ENCODE measurements at regions not wholly inside any gene's neighbourhood (a gene's known extent, or its start where the extent isn't known, plus 50 kb on each side); places are given as distances from the start of the nearest gene placed in this dataset.
A peak's percentile ranks its signal among the peaks of the same experiment; 100 is the strongest.
"Not testable (repeated sequence)": the region's sequence is repeated elsewhere in the genome, so short reads cannot be mapped to it uniquely, and the experiment has no call there.

- DNase-seq (ENCODE audit: low spot score): no peak
These were observed 577.9 kb downstream of the IPMK start for GRCh38 chr10:57689596-57690297.

GRCh38 chr10:57679916-57680315 is 587.8 kb downstream of the IPMK start:
- no peak for DNase-seq (ENCODE audit: low spot score)

- no peak for DNase-seq (ENCODE audit: low spot score)
These were observed 592.6 kb downstream of the IPMK start for GRCh38 chr10:57675125-57675524.

- DNase-seq (ENCODE audit: low spot score): no peak
These were observed 594.2 kb downstream of the IPMK start for GRCh38 chr10:57673446-57673960.

- DNase-seq (ENCODE audit: low spot score): no peak
These were observed 602.9 kb downstream of the IPMK start for GRCh38 chr10:57664815-57665214.

- no peak for DNase-seq (ENCODE audit: low spot score)
These were observed 604.3 kb downstream of the IPMK start for GRCh38 chr10:57663401-57663800.

GRCh38 chr10:57661206-57661605 is 606.5 kb downstream of the IPMK start:
- no peak for DNase-seq (ENCODE audit: low spot score)

GRCh38 chr10:57657164-57657765 is 610.4 kb downstream of the IPMK start:
- peak; percentile 1 for DNase-seq (ENCODE audit: low spot score)

GRCh38 chr10:57654856-57655255 is 612.8 kb downstream of the IPMK start:
- no peak for DNase-seq (ENCODE audit: low spot score)

GRCh38 chr10:57645108-57645507 is 622.6 kb downstream of the IPMK start:
- not testable (repeated sequence) for DNase-seq (ENCODE audit: low spot score)

GRCh38 chr10:57638411-57638810 is 629.3 kb downstream of the IPMK start:
- DNase-seq (ENCODE audit: low spot score): no peak

GRCh38 chr10:57628592-57629284 is 639.0 kb downstream of the IPMK start:
- DNase-seq (ENCODE audit: low spot score): no peak

GRCh38 chr10:57627642-57628178 is 640.0 kb downstream of the IPMK start:
- DNase-seq (ENCODE audit: low spot score): no peak

GRCh38 chr10:57624856-57625592 is 642.7 kb downstream of the IPMK start:
- no peak for DNase-seq (ENCODE audit: low spot score)

- DNase-seq (ENCODE audit: low spot score): no peak
These were observed 643.6 kb downstream of the IPMK start for GRCh38 chr10:57624066-57624465.

- DNase-seq (ENCODE audit: low spot score): no peak
These were observed 646.2 kb downstream of the IPMK start for GRCh38 chr10:57621466-57621865.

GRCh38 chr10:57605948-57606485 is 661.7 kb downstream of the IPMK start:
- DNase-seq (ENCODE audit: low spot score): no peak

GRCh38 chr10:57599440-57599839 is 668.3 kb downstream of the IPMK start:
- DNase-seq (ENCODE audit: low spot score): no peak

- DNase-seq (ENCODE audit: low spot score): no peak
These were observed 673.6 kb downstream of the IPMK start for GRCh38 chr10:57593983-57594573.

- peak; percentile 0 for DNase-seq (ENCODE audit: low spot score)
These were observed 687.8 kb downstream of the IPMK start for GRCh38 chr10:57579926-57580325.

GRCh38 chr10:57562211-57562610 is 705.5 kb downstream of the IPMK start:
- no peak for DNase-seq (ENCODE audit: low spot score)

Measured in hepatic stellate cell (primary cell).